PC-9 (cell line): ENCODE measurements at regions not wholly inside any gene's neighbourhood (a gene's known extent, or its start where the extent isn't known, plus 50 kb on each side); places are given as distances from the start of the nearest gene placed in this dataset.

ENCODE experiments used
- CTCF ChIP-seq: fragments of 200-600 bp; sonication (generic); conservative IDR thresholded peaks from 2 replicates; pipeline ENCODE4 v1.6.1; 2017; ENCODE audit warnings: mixed run types, antibody characterized with exemption, mild to moderate bottlenecking, moderate library complexity
- EZH2 ChIP-seq: fragments of 200-600 bp; sonication (generic); IDR thresholded peaks from 2 replicates; pipeline ENCODE4 v1.8.0; 2017; ENCODE audit warnings: antibody characterized with exemption, low read depth

GRCh38 chr2:21996339-21996738, 872.6 kb downstream of the TDRD15 start:
- TF ChIP-seq CTCF (no peak), EZH2 (no peak)
